ENCODE measurements at regions not wholly inside any gene's neighbourhood (a gene's known extent, or its start where the extent isn't known, plus 50 kb on each side); places are given as distances from the start of the nearest gene placed in this dataset.

DNA sequence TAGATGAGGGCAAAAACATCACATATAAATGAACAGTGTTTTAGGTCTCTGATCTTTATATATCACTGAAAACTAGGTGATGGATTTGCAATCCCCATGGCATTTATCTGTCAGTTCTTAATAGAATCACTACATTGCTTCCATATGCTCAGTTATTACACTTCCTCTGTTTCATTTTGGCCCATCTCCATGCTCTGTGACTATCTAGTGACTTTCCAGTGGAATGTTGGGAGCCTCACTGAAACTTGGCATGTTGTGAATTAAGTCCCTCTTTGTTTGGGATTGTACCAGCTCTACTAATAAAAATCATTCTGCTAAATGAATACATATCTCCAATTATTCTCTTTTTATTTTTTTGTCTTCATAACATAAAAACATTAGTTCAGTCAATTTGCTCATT, 226.1 kb upstream of the CEP162 start:
- peak; percentile 65 for DNase-seq (ENCODE audit: low read depth)
- H3K4me3 ChIP-seq (ENCODE audit: control insufficient read depth, low read depth, low read length) = no peak overlapping the region
- no peak for TF ChIP-seq CTCF (conservative IDR thresholded peaks at IDR 0.05; ENCODE audit: control insufficient read depth, insufficient read depth, low read depth, low read length)

- H3K4me3 ChIP-seq (ENCODE audit: control insufficient read depth, low read depth, low read length) = no peak overlapping the region
- TF ChIP-seq CTCF (conservative IDR thresholded peaks at IDR 0.05; ENCODE audit: control insufficient read depth, insufficient read depth, low read depth, low read length) = no peak
- DNase-seq (ENCODE audit: low read depth) = no peak
Measured at GRCh38 chr6:84450018-84450417, 222.6 kb upstream of the CEP162 start.

- TF ChIP-seq CTCF (conservative IDR thresholded peaks at IDR 0.05; ENCODE audit: control insufficient read depth, insufficient read depth, low read depth, low read length) = no peak
- H3K4me3 ChIP-seq (ENCODE audit: control insufficient read depth, low read depth, low read length) = no peak overlapping the region
- no peak for DNase-seq (ENCODE audit: low read depth)
Measured at GRCh38 chr6:84449220-84449619, 221.8 kb upstream of the CEP162 start.

GRCh38 chr6:84448331-84448730, 220.9 kb upstream of the CEP162 start:
- DNase-seq (ENCODE audit: low read depth) = peak; percentile 28
- TF ChIP-seq CTCF (conservative IDR thresholded peaks at IDR 0.05; ENCODE audit: control insufficient read depth, insufficient read depth, low read depth, low read length) = no peak
- H3K4me3 ChIP-seq (ENCODE audit: control insufficient read depth, low read depth, low read length) = no peak overlapping the region

DNA sequence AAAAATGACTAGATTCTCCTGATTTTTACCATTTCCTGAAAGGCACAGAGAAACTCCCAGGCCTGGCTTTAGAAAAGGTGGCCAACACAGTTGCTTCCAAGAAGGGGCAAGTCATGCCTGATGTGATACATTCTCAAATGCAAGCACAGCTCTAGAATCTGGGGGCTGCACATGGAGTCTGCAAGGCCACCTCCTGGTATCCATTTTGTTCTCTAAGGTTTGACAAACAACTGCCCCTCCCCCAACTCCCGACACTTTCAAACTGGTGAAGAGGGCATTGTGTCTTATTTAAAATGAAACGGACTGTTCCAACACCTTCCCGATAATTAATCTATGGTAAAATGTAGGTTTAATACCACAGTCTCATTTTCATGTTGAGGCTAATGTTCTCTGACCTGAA, 220.2 kb upstream of the CEP162 start:
- DNase-seq (ENCODE audit: low read depth) = no peak
- H3K4me3 ChIP-seq (ENCODE audit: control insufficient read depth, low read depth, low read length) = no peak overlapping the region
- TF ChIP-seq CTCF (conservative IDR thresholded peaks at IDR 0.05; ENCODE audit: control insufficient read depth, insufficient read depth, low read depth, low read length) = no peak

GRCh38 chr6:84445068-84445467, 217.6 kb upstream of the CEP162 start:
- TF ChIP-seq CTCF (conservative IDR thresholded peaks at IDR 0.05; ENCODE audit: control insufficient read depth, insufficient read depth, low read depth, low read length) = no peak
- no peak overlapping the region for H3K4me3 ChIP-seq (ENCODE audit: control insufficient read depth, low read depth, low read length)
- no peak for DNase-seq (ENCODE audit: low read depth)

- TF ChIP-seq CTCF (conservative IDR thresholded peaks at IDR 0.05; ENCODE audit: control insufficient read depth, insufficient read depth, low read depth, low read length) = no peak
- no peak overlapping the region for H3K4me3 ChIP-seq (ENCODE audit: control insufficient read depth, low read depth, low read length)
- DNase-seq (ENCODE audit: low read depth) = peak; percentile 82
Measured at GRCh38 chr6:84442208-84442607, 214.8 kb upstream of the CEP162 start.

Data from fibroblast of mammary gland (primary cell).